ENCODE measurements at regions not wholly inside any gene's neighbourhood (a gene's known extent, or its start where the extent isn't known, plus 50 kb on each side); places are given as distances from the start of the nearest gene placed in this dataset.

DNA sequence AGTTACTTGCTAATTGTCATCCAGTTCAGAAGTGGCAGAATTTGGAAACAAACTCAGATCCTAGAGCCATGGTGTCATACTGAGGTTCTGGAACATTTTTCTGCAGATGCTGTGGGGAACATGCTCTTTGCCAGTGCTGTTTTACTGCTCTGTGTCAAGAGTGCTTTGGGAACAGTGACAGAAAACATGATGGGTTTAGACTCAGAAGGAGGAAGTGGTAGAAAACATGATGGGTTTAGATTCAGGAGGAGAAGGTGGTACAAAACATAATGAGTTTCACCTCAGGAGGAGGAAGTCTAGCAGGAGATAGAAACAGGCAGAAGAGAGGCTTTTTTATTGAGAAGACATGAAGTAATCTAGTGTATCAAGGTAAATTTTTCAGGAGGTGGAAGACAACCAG lies 815.5 kb downstream of the DHX35 start:
- H3K79me1 ChIP-seq (ENCODE audit: low read depth, low read length): no peaks in the 10 kb centered on the region
- no peak overlapping the region for H4K91ac ChIP-seq (replicated peaks; ENCODE audit: insufficient read length, low read length)
- H3K9ac ChIP-seq (replicated peaks in 1 of 4; ENCODE audit: extremely low read depth in 1 of 4, low read depth in 3 of 4, low read length in 3 of 4): no peak overlapping the region
- no peaks in the 10 kb centered on the region; a peak in 1 of 4 replicates for H3K9me3 ChIP-seq (ENCODE audit: insufficient read depth in 2 of 2, low read depth in 1 of 2, low read length in 1 of 2)
- H3K56ac ChIP-seq (replicated peaks; ENCODE audit: insufficient read length, low read depth, low read length): no peak overlapping the region
- FAIRE-seq (no peak), DNase-seq (ENCODE audit: low read depth in 1 of 2, low spot score in 2 of 2) (no peak)
- no peak overlapping the region for H3K23ac ChIP-seq (ENCODE audit: insufficient read length)
- no peak overlapping the region for H2BK120ac ChIP-seq (replicated peaks; ENCODE audit: low read depth, low read length)
- no peak overlapping the region for H3K14ac ChIP-seq (ENCODE audit: insufficient read length)
- H3K36me3 ChIP-seq (ENCODE audit: control insufficient read depth in 2 of 4, insufficient read depth in 4 of 4, low read length in 3 of 4): no peaks in the 10 kb centered on the region
- no peak overlapping the region for H2BK5ac ChIP-seq (ENCODE audit: low read depth, low read length)
- H4K8ac ChIP-seq (ENCODE audit: extremely low read depth, insufficient read depth, low read length): no peak overlapping the region
- no peaks in the 10 kb centered on the region for H4K20me1 ChIP-seq (replicated peaks in 1 of 2; ENCODE audit: control insufficient read depth in 1 of 2, insufficient read depth in 2 of 2, low read length in 2 of 2)
- H3K23me2 ChIP-seq (ENCODE audit: low read depth, low read length): no peaks in the 10 kb centered on the region
- H3K79me2 ChIP-seq (ENCODE audit: control insufficient read depth in 1 of 2, insufficient read depth in 2 of 2, low read length in 2 of 2): no peaks in the 10 kb centered on the region
- ChIA-PET POLR2A (ENCODE audit: partially characterized antibody) (no interaction called here), CTCF (ENCODE audit: partially characterized antibody) (interaction anchor here (0.6 kb wide), 1 partner anchor 317 kb away, joined by 3 read pairs; no protein-coding TSS in a partner anchor)
- no peaks in the 10 kb centered on the region for H3K4me1 ChIP-seq (replicated peaks in 1 of 4; ENCODE audit: control insufficient read depth in 3 of 4, insufficient read depth in 4 of 4, low read length in 3 of 4)
- no peak overlapping the region for H2AFZ ChIP-seq (ENCODE audit: low read length)
- no peak overlapping the region for H2BK15ac ChIP-seq (ENCODE audit: low read length)
- no peak overlapping the region for H2BK12ac ChIP-seq (ENCODE audit: low read depth, low read length)
- H2AK5ac ChIP-seq (ENCODE audit: low read depth, low read length): no peak overlapping the region
- H3K4me3 ChIP-seq (ENCODE audit: extremely low read depth in 1 of 4, insufficient read depth in 2 of 4, low read depth in 3 of 4, low read length in 4 of 4): no peak overlapping the region
- no peak overlapping the region for H3K4ac ChIP-seq (replicated peaks; ENCODE audit: insufficient read length, low read depth, low read length)
- no peak overlapping the region for H3K18ac ChIP-seq (ENCODE audit: extremely low read depth, low read length)
- TF ChIP-seq RFX5 (IDR thresholded peaks at IDR 0.05; ENCODE audit: borderline replicate concordance, low read depth, low read length) (no peak), SP4 (IDR thresholded peaks at IDR 0.05; ENCODE audit: low read length) (no peak), SAP30 (IDR thresholded peaks at IDR 0.05; ENCODE audit: insufficient read depth, insufficient replicate concordance, low read length) (no peak), RBBP5 (IDR thresholded peaks at IDR 0.05; ENCODE audit: borderline replicate concordance, low read depth, low read length) (no peak), E2F6 (IDR thresholded peaks at IDR 0.05) (no peak), SP1 (IDR thresholded peaks at IDR 0.05; ENCODE audit: low read depth, low read length) (no peak), SIN3A (conservative IDR thresholded peaks at IDR 0.05 in 1 of 2, IDR thresholded peaks at IDR 0.05 in 1 of 2; ENCODE audit: low read depth in 1 of 2, low read length in 2 of 2) (no peak)
- TF ChIP-seq, protein P1, sequence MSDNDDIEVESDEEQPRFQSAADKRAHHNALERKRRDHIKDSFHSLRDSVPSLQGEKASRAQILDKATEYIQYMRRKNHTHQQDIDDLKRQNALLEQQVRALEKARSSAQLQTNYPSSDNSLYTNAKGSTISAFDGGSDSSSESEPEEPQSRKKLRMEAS (IDR thresholded peaks at IDR 0.05): no peak
- no peak overlapping the region for H3K27ac ChIP-seq (ENCODE audit: low read depth, low read length)
- no peak overlapping the region for H2BK20ac ChIP-seq (ENCODE audit: low read length)
- no peak overlapping the region for H3K4me2 ChIP-seq (ENCODE audit: insufficient read depth in 1 of 2, low read depth in 2 of 2, low read length in 2 of 2)
- no peak overlapping the region for H4K5ac ChIP-seq (ENCODE audit: insufficient read length, low read depth, low read length)
- no peaks in the 10 kb centered on the region for H3K27me3 ChIP-seq (replicated peaks in 1 of 4; ENCODE audit: control insufficient read depth in 3 of 4, extremely low read depth in 1 of 4, insufficient read depth in 3 of 4, low read length in 3 of 4)
